ENCODE measurements at regions not wholly inside any gene's neighbourhood (a gene's known extent, or its start where the extent isn't known, plus 50 kb on each side); places are given as distances from the start of the nearest gene placed in this dataset.

DNA sequence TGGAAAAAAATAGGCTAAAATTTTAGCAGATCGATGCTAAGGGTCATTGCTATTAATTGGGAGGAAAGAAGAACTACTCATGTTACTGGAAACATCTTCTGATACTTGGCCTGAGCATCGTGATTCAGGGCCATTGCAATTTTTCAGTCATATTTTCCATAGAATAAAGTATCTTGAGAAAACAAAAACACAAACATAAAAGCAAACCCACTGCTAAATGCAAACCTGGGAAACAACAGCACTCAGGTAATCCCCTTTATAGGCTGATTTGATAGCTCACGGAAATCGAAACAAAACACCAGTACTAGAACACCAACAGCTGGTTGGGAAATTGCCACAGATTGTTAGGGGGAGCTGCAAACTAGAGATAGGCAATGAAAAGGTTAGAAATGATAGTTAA lies 172.9 kb upstream of the ESRRG start:
- TF ChIP-seq POLR2A (IDR thresholded peaks at IDR 0.05; ENCODE audit: low read depth, low read length) (no peak), TAF1 (IDR thresholded peaks at IDR 0.05; ENCODE audit: low read depth, low read length) (no peak), POLR2AphosphoS5 (IDR thresholded peaks at IDR 0.05; ENCODE audit: low read depth, low read length) (no peak), POU2F2 (IDR thresholded peaks at IDR 0.05; ENCODE audit: low read depth, low read length) (no peak), SPI1 (IDR thresholded peaks at IDR 0.05; ENCODE audit: low read depth, low read length) (no peak)

All from GM12891 (cell line).